Upper lobe of right lung (tissue), 1 donor: ENCODE measurements at regions not wholly inside any gene's neighbourhood (a gene's known extent, or its start where the extent isn't known, plus 50 kb on each side); places are given as distances from the start of the nearest gene placed in this dataset.
A peak's percentile ranks its signal among the peaks of the same experiment; 100 is the strongest.

Experiments
- ATAC-seq: fragments of 200-7000 bp; cut with Tn5 transposase; one replicate; pipeline ENCODE4 v1.9.1; 2020; ENCODE audit warnings: mild to moderate bottlenecking, moderate library complexity
- DNase-seq: peaks from one replicate; pipeline ENCODE4 v3.0.0-alpha.2; 2020
- H3K27ac ChIP-seq: fragments of 200-600 bp; one replicate; pipeline ENCODE4 v1.8.0; 2022
- H3K27me3 ChIP-seq: fragments of 200-600 bp; one replicate; pipeline ENCODE4 v1.8.0; 2022; ENCODE audit warnings: mild to moderate bottlenecking
- H3K36me3 ChIP-seq: fragments of 200-600 bp; one replicate; pipeline ENCODE4 v1.8.0; 2022
- H3K4me1 ChIP-seq: fragments of 200-600 bp; one replicate; pipeline ENCODE4 v1.8.0; 2022
- H3K4me3 ChIP-seq: fragments of 200-600 bp; one replicate; pipeline ENCODE4 v1.8.0; 2022; ENCODE audit warnings: mild to moderate bottlenecking
- H3K9me3 ChIP-seq: fragments of 200-600 bp; one replicate; pipeline ENCODE4 v1.8.0; 2022
- intact Hi-C: fragments of 100-400 bp; cut with DNase I; formaldehyde crosslinking; loops from one replicate; pipeline ENCODE4 v1.11.0; 2022
- TF ChIP-seq, protein P1 (sequence below): fragments of 200-600 bp; IDR thresholded peaks from one replicate; pipeline ENCODE4 v1.8.0; 2022; ENCODE audit warnings: antibody characterized with exemption
- donor health status: DM: no; HTN: yes; CAD: no; lungs with severe emphysema.

DNA sequence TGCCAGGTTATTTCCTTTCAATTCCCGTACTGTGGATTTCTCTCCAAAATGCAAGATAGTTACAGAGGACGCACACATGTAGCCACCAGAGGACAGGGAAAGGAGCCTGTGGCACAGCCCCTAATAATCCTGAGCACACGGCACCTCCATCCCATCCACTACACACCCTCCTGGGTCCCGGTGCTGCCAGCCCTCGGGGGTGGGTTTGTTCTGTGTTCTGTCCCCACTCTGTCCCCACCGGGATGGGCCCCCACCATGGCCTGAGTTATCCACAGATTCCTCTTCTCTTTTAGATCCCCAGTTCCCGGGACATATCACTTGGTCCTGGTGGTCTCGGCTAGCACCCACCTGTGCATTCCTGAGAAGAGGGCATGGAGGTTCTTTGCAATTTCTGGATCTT is 196.9 kb upstream of the PPP2R2D start:
- ATAC-seq (no peak), DNase-seq (peak; percentile 23)
- Histone ChIP-seq H3K27me3 (peaks cover 5% of the 10 kb centered on the region), H3K36me3 (no peaks in the 10 kb centered on the region), H3K4me1 (no peaks in the 10 kb centered on the region), H3K4me3 (no peak overlapping the region), H3K9me3 (peaks cover 5% of the 10 kb centered on the region), H3K27ac (no peak overlapping the region)
- intact Hi-C loops, result no loop called here
- TF ChIP-seq, protein P1, sequence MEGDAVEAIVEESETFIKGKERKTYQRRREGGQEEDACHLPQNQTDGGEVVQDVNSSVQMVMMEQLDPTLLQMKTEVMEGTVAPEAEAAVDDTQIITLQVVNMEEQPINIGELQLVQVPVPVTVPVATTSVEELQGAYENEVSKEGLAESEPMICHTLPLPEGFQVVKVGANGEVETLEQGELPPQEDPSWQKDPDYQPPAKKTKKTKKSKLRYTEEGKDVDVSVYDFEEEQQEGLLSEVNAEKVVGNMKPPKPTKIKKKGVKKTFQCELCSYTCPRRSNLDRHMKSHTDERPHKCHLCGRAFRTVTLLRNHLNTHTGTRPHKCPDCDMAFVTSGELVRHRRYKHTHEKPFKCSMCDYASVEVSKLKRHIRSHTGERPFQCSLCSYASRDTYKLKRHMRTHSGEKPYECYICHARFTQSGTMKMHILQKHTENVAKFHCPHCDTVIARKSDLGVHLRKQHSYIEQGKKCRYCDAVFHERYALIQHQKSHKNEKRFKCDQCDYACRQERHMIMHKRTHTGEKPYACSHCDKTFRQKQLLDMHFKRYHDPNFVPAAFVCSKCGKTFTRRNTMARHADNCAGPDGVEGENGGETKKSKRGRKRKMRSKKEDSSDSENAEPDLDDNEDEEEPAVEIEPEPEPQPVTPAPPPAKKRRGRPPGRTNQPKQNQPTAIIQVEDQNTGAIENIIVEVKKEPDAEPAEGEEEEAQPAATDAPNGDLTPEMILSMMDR, result no peak

DNA sequence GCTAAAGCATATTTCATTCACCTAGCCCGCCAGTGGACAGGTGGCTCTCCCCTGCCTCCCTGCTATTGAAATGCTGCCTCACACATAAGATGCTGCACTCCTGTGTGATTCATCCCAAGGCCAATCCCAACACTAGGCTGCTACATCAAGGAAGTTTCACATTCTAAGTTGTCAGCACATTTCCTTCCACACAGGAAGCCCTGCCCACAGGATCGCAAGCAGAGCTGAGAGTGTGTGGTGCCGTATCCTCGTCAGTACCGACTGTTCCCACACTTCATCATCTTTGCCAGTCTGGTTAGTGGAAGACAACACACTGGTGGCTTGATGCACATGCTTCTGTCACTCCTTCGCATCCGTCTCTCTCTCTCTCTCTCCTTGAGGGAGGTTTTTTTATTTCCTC is 194.3 kb upstream of the PPP2R2D start:
- intact Hi-C loops, result no loop called here
- Histone ChIP-seq H3K4me3 (no peak overlapping the region), H3K4me1 (no peaks in the 10 kb centered on the region), H3K27me3 (peaks cover 5% of the 10 kb centered on the region), H3K9me3 (peaks cover 5% of the 10 kb centered on the region), H3K36me3 (no peaks in the 10 kb centered on the region), H3K27ac (no peak overlapping the region)
- TF ChIP-seq, protein P1, result no peak
- no peak for ATAC-seq
- no peak for DNase-seq

DNA sequence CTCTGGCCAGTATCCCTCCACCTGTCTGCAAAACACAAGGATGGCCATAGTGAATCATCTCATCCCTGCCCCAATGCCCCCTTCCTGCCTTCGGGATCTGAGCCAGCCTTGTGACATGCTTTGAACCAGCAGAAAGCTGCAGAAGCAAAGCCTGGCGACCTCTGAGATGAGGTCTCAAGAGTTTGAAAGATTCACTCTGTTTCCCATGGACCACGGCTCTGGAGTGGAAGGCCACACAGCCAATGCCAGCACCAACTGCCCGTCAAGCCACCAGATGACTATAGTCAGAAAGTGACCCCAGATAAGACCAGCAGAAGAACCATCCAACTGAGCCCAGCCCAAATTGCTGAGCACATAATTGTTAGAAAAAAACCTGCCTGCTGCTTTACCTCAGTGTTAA is 193.9 kb upstream of the PPP2R2D start:
- TF ChIP-seq, protein P1, result no peak
- no peak for ATAC-seq
- no peak overlapping the region for H3K27ac ChIP-seq
- H3K4me1 ChIP-seq, result no peaks in the 10 kb centered on the region
- DNase-seq, result peak; percentile 35
- intact Hi-C loops, result no loop called here
- H3K4me3 ChIP-seq, result no peak overlapping the region
- H3K36me3 ChIP-seq, result no peaks in the 10 kb centered on the region
- peaks cover 5% of the 10 kb centered on the region for H3K27me3 ChIP-seq
- H3K9me3 ChIP-seq, result peaks cover 5% of the 10 kb centered on the region

DNA sequence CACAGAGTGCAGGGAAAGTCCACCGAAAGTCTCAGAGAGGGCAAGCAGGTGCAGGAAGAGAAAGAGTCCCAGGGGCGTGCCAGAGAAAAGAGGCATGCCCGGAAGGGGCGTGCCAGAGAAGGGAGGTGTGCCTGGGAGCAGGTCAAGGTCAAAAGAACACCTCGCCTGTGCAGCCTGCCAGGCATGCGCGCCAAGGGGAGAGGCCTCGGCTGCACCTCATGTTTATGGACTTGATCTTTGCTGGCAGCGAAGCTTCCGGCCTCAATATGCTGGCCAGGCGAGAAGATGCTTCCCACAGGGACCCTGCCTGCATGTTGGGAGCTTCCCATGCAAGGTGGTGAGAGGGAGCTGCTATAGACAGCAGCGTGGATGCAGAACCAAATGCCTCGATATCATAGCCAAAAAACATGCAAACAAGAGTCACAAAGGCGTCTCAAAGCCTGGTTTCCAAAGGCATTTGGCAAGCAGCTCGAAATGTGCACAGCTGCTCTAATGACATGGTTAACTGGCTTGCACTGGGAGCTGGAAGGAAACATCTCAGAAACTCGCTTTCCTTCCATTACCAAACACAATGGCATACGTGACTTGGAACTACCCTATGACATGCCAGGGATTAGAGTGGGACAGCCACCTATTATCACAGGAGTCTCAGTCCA is 192.5 kb upstream of the PPP2R2D start:
- DNase-seq (peak; percentile 46), ATAC-seq (no peak)
- peaks cover 5% of the 10 kb centered on the region for H3K9me3 ChIP-seq
- no peak overlapping the region for H3K27ac ChIP-seq
- H3K36me3 ChIP-seq, result no peaks in the 10 kb centered on the region
- H3K4me1 ChIP-seq, result no peaks in the 10 kb centered on the region
- intact Hi-C loops, result no loop called here
- H3K27me3 ChIP-seq, result peaks cover 5% of the 10 kb centered on the region
- H3K4me3 ChIP-seq, result no peak overlapping the region
- TF ChIP-seq, protein P1, result no peak

DNA sequence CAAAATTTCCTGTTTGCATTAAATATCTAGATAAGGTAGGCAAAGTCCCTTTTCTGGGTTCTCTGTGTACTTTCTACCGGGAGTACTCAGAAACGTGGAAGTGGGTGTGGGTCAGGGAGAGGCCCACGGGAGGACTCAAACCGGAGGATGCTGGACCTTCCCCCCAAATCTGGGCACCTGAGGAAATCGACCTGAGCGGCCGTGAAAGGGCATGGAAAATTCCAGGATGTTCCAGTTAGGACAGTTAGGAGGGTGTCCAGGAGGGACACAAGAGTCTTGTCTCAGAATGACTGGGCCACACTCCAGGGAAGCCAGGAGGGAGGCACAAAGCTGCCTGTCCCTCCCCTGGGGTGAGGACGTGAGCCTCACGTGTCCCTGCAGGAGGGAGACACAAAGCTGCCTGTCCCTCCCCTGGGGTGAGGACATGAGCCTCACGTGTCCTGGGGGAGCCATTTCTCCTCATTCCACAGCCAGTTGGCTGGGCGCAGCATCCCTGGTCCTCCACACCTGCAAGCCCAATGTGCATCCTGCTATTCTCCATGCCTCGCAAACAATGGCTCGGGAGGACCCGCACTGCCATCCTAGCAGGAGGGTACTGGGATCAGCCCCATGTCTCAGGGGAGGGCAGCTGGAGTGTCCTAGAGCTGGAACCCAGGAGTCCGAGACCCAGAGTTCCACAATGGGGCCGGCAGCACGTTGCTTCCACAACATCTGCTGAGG is 190.5 kb upstream of the PPP2R2D start:
- DNase-seq (peak; percentile 51), ATAC-seq (no peak)
- Histone ChIP-seq H3K9me3 (peaks cover 5% of the 10 kb centered on the region), H3K4me1 (no peaks in the 10 kb centered on the region), H3K36me3 (no peaks in the 10 kb centered on the region), H3K27ac (no peak overlapping the region), H3K4me3 (no peak overlapping the region), H3K27me3 (no peaks in the 10 kb centered on the region)
- intact Hi-C loops, result no loop called here
- TF ChIP-seq, protein P1, result no peak
